ENCODE measurements at regions not wholly inside any gene's neighbourhood (a gene's known extent, or its start where the extent isn't known, plus 50 kb on each side); places are given as distances from the start of the nearest gene placed in this dataset.

DNA sequence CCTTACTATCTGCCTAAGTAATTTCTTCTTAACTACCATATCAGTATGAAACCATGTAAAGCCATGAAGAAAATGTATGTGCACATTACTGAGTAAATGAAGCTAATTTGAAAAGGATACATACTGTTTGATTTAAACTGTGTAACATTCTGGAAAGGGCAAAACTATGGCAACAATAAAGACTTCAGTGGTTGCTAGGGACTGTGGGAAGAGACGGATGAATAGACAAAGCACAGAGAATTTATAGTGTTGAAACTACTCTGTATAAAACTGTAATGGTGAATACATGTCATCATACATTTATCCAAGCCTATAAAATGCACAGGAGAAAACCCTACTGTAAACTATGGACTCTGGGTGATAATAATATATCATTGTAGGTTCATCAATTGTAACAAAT lies 1103.7 kb upstream of the EPHA6 start:
- Histone ChIP-seq H3K36me3 (replicated peaks; ENCODE audit: insufficient read depth, low read depth) (no peaks in the 10 kb centered on the region), H3K79me2 (no peaks in the 10 kb centered on the region), H3K4me3 (no peak overlapping the region), H3K4me1 (ENCODE audit: insufficient read depth) (no peaks in the 10 kb centered on the region), H3K27me3 (no peaks in the 10 kb centered on the region), H4K20me1 (ENCODE audit: insufficient read depth, poor library complexity, severe bottlenecking) (no peaks in the 10 kb centered on the region), H3K9me3 (ENCODE audit: low read depth) (no peaks in the 10 kb centered on the region), H3K27ac (no peak overlapping the region), H3K4me2 (no peak overlapping the region), H2AFZ (no peak overlapping the region), H3K9me2 (replicated peaks; ENCODE audit: insufficient read depth) (no peaks in the 10 kb centered on the region)
- DNase-seq (ENCODE audit: low spot score): no peak
- 67% methylated on average over 1 of the region's 1 CpG for WGBS (ENCODE audit: low lambda C conversion rate, missing lambda C conversion rate)
- TF ChIP-seq EZH2 (IDR thresholded peaks at IDR 0.05; ENCODE audit: borderline replicate concordance): no peak
- TF ChIP-seq EZH2phosphoT487 (IDR thresholded peaks at IDR 0.05; ENCODE audit: low read depth, severe bottlenecking, unreplicated experiment): no peak

DNA sequence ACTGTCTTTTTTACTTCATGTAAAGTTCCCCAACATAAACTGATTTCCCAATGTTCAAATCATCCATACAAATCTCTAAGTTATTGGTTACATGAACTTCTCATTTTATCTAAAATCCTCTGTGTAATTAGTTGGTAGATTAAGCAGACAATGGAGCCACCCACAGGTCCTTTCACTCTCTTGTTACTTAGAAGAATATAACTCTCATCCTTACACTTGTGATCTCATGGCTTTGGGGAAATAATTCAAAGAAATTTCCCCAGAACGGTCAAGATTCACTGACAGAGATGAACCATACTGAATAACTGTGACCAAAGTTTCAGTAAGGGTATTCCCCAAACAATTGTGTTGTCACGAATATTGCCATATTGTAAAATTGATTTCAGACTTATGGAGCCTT lies 1102.6 kb upstream of the EPHA6 start:
- 82% methylated on average over 2 of the region's 2 CpGs for WGBS (ENCODE audit: low lambda C conversion rate, missing lambda C conversion rate)
- H3K36me3 ChIP-seq (replicated peaks; ENCODE audit: insufficient read depth, low read depth): no peaks in the 10 kb centered on the region
- no peaks in the 10 kb centered on the region for H3K9me2 ChIP-seq (replicated peaks; ENCODE audit: insufficient read depth)
- H2AFZ ChIP-seq: no peak overlapping the region
- H3K4me3 ChIP-seq: no peak overlapping the region
- H3K4me1 ChIP-seq (ENCODE audit: insufficient read depth): no peaks in the 10 kb centered on the region
- no peaks in the 10 kb centered on the region for H3K27me3 ChIP-seq
- H3K9me3 ChIP-seq (ENCODE audit: low read depth): no peaks in the 10 kb centered on the region
- TF ChIP-seq EZH2 (IDR thresholded peaks at IDR 0.05; ENCODE audit: borderline replicate concordance): no peak
- TF ChIP-seq, protein P1, sequence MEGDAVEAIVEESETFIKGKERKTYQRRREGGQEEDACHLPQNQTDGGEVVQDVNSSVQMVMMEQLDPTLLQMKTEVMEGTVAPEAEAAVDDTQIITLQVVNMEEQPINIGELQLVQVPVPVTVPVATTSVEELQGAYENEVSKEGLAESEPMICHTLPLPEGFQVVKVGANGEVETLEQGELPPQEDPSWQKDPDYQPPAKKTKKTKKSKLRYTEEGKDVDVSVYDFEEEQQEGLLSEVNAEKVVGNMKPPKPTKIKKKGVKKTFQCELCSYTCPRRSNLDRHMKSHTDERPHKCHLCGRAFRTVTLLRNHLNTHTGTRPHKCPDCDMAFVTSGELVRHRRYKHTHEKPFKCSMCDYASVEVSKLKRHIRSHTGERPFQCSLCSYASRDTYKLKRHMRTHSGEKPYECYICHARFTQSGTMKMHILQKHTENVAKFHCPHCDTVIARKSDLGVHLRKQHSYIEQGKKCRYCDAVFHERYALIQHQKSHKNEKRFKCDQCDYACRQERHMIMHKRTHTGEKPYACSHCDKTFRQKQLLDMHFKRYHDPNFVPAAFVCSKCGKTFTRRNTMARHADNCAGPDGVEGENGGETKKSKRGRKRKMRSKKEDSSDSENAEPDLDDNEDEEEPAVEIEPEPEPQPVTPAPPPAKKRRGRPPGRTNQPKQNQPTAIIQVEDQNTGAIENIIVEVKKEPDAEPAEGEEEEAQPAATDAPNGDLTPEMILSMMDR (IDR thresholded peaks at IDR 0.05; ENCODE audit: poor library complexity): no peak
- TF ChIP-seq EZH2phosphoT487 (IDR thresholded peaks at IDR 0.05; ENCODE audit: low read depth, severe bottlenecking, unreplicated experiment): no peak
- H3K27ac ChIP-seq: no peak overlapping the region
- no peak overlapping the region for H3K4me2 ChIP-seq
- H4K20me1 ChIP-seq (ENCODE audit: insufficient read depth, poor library complexity, severe bottlenecking): no peaks in the 10 kb centered on the region
- DNase-seq (ENCODE audit: low spot score): no peak
- H3K79me2 ChIP-seq: no peaks in the 10 kb centered on the region

DNA sequence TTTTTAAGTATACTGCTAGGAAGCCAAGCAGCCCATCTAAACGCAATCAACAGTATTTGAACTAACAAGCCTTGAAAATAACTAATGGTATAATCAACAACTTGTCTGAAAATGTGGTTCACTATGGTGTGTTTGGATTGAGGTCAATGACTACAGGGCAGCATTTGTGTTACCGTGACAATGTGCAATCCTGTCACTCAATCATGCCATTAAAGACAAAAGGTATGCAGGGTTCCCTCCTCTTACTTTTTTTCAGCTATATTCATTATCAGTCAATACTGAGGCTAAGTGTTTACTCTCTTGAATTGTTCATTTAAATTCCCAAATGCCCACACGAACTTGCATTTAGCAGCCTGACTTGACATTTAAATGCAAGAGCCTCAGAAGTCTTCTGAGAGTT lies 1099.3 kb upstream of the EPHA6 start:
- TF ChIP-seq, protein P1 (IDR thresholded peaks at IDR 0.05; ENCODE audit: poor library complexity): no peak
- TF ChIP-seq EZH2 (IDR thresholded peaks at IDR 0.05; ENCODE audit: borderline replicate concordance): no peak
- TF ChIP-seq EZH2phosphoT487 (IDR thresholded peaks at IDR 0.05; ENCODE audit: low read depth, severe bottlenecking, unreplicated experiment): no peak
- Histone ChIP-seq H3K9me3 (ENCODE audit: low read depth) (no peaks in the 10 kb centered on the region), H3K27ac (no peak overlapping the region), H3K4me2 (no peak overlapping the region), H3K4me1 (ENCODE audit: insufficient read depth) (no peaks in the 10 kb centered on the region), H2AFZ (no peak overlapping the region), H4K20me1 (ENCODE audit: insufficient read depth, poor library complexity, severe bottlenecking) (no peaks in the 10 kb centered on the region), H3K9me2 (replicated peaks; ENCODE audit: insufficient read depth) (no peaks in the 10 kb centered on the region), H3K4me3 (no peak overlapping the region), H3K27me3 (no peaks in the 10 kb centered on the region), H3K36me3 (replicated peaks; ENCODE audit: insufficient read depth, low read depth) (no peaks in the 10 kb centered on the region), H3K79me2 (no peaks in the 10 kb centered on the region)
- DNase-seq (ENCODE audit: low spot score): no peak
- WGBS (ENCODE audit: low lambda C conversion rate, missing lambda C conversion rate): 44% methylated on average over 3 of the region's 3 CpGs

DNA sequence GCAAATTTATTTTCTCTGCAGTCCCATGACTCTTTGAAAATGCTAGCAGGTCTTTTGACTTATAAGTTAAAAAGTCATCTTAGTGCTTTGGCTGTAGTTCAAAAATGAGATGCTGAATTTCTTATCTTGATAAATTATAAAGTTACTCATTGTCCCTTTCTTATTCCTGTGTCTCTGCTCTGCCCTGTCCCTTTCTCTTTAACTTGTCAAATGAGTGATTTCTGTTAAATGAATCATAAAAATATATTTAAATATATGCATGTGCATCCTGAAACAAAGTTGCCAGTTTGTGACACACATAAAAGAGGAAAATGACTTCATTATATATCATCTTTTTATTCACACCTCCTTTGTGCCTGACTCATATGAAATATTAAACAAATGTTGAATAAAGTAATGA lies 1097.3 kb upstream of the EPHA6 start:
- H2AFZ ChIP-seq: no peak overlapping the region
- TF ChIP-seq, protein P1 (IDR thresholded peaks at IDR 0.05; ENCODE audit: poor library complexity): no peak
- TF ChIP-seq EZH2phosphoT487 (IDR thresholded peaks at IDR 0.05; ENCODE audit: low read depth, severe bottlenecking, unreplicated experiment): no peak
- TF ChIP-seq EZH2 (IDR thresholded peaks at IDR 0.05; ENCODE audit: borderline replicate concordance): no peak
- H3K4me3 ChIP-seq: no peak overlapping the region
- H4K20me1 ChIP-seq (ENCODE audit: insufficient read depth, poor library complexity, severe bottlenecking): no peaks in the 10 kb centered on the region
- H3K27me3 ChIP-seq: no peaks in the 10 kb centered on the region
- DNase-seq (ENCODE audit: low spot score): no peak
- H3K9me2 ChIP-seq (replicated peaks; ENCODE audit: insufficient read depth): no peaks in the 10 kb centered on the region
- H3K4me1 ChIP-seq (ENCODE audit: insufficient read depth): no peaks in the 10 kb centered on the region
- no peaks in the 10 kb centered on the region for H3K9me3 ChIP-seq (ENCODE audit: low read depth)
- no peaks in the 10 kb centered on the region for H3K79me2 ChIP-seq
- no peak overlapping the region for H3K4me2 ChIP-seq
- H3K36me3 ChIP-seq (replicated peaks; ENCODE audit: insufficient read depth, low read depth): no peaks in the 10 kb centered on the region
- H3K27ac ChIP-seq: no peak overlapping the region
